IMR-90 (cell line): ENCODE measurements at regions not wholly inside any gene's neighbourhood (a gene's known extent, or its start where the extent isn't known, plus 50 kb on each side); places are given as distances from the start of the nearest gene placed in this dataset.

Experiments used
- ATAC-seq: fragments of 200-7000 bp; cut with Tn5 transposase; 2 replicates; pipeline ENCODE4 v1.9.1; 2020; ENCODE audit warnings: low read depth, mild to moderate bottlenecking, moderate library complexity
- BruUV-seq: library from RNA; stranded (reverse); fragments of 400-500 nt; replicated peaks from 2 replicates; lab custom pipeline; 2021; lab: Mats Ljungman, UMichigan
- CTCF ChIA-PET: fragments of 300-600 bp; formaldehyde crosslinking; extraction: SDS; loops from one replicate; lab custom pipeline; 2021; ENCODE audit warnings: antibody characterized with exemption; lab: Yijun Ruan, JAX
- POLR2A ChIA-PET: fragments of 300-600 bp; sonication (Branson Sonifier 250); formaldehyde crosslinking; loops from one replicate; lab custom pipeline; 2022; ENCODE audit warnings: antibody characterized with exemption; ENCODE audit not compliant: unreplicated experiment; lab: Charles Lee
- DNase-seq: peaks from one replicate; pipeline ENCODE4 v3.0.0; 2013
- H2AFZ ChIP-seq: replicated peaks from 2 replicates; pipeline ENCODE3; 2013; ENCODE audit warnings: low read length, mild to moderate bottlenecking; ENCODE audit not compliant: poor library complexity
- H2AK5ac ChIP-seq: 2 replicates; pipeline ENCODE4 v1.6.1; 2013; ENCODE audit warnings: low read depth, low read length, inconsistent platforms
- H2AK9ac ChIP-seq: replicated peaks from 2 replicates; pipeline ENCODE3; 2013; ENCODE audit warnings: mild to moderate bottlenecking, low read depth, low read length, moderate library complexity; ENCODE audit not compliant: poor library complexity
- H2BK120ac ChIP-seq: 2 replicates; pipeline ENCODE4 v1.6.1; 2013; ENCODE audit warnings: low read depth, low read length, inconsistent platforms
- H2BK15ac ChIP-seq: 3 replicates; pipeline ENCODE4 v1.6.1; 2013; ENCODE audit warnings: low read depth, low read length, inconsistent platforms
- H2BK20ac ChIP-seq: 2 replicates; pipeline ENCODE4 v1.6.1; 2013; ENCODE audit warnings: low read depth, mild to moderate bottlenecking, inconsistent platforms, low read length, moderate library complexity
- H2BK5ac ChIP-seq: 2 replicates; pipeline ENCODE4 v1.6.1; 2013; ENCODE audit warnings: mild to moderate bottlenecking, low read depth, low read length, inconsistent platforms; ENCODE audit not compliant: poor library complexity, severe bottlenecking
- H3K14ac ChIP-seq: replicated peaks from 2 replicates; pipeline ENCODE4 v1.6.1; 2013; ENCODE audit warnings: low read depth, low read length, inconsistent platforms
- H3K18ac ChIP-seq: 2 replicates; pipeline ENCODE4 v1.6.1; 2013; ENCODE audit warnings: low read depth, low read length, control low read depth
- H3K23ac ChIP-seq: 2 replicates; pipeline ENCODE4 v1.6.1; 2013; ENCODE audit warnings: low read depth, low read length, inconsistent platforms
- H3K27ac ChIP-seq: 2 replicates; pipeline ENCODE4 v1.5.1; 2013; ENCODE audit warnings: mild to moderate bottlenecking, control low read depth, low read length; ENCODE audit not compliant: insufficient read depth
- H3K27me3 ChIP-seq: 2 replicates; pipeline ENCODE4 v1.6.1; 2013; ENCODE audit warnings: low read length; ENCODE audit not compliant: control insufficient read depth, insufficient read depth
- H3K36me3 ChIP-seq: 2 replicates; pipeline ENCODE4 v1.6.1; 2013; ENCODE audit warnings: low read length, mixed read lengths; ENCODE audit not compliant: control insufficient read depth, insufficient read depth
- H3K4ac ChIP-seq: 2 replicates; pipeline ENCODE4 v1.6.1; 2013; ENCODE audit warnings: low read depth, low read length, inconsistent platforms
- H3K4me1 ChIP-seq: 2 replicates; pipeline ENCODE4 v1.6.1; 2013; ENCODE audit warnings: low read length, mixed read lengths; ENCODE audit not compliant: control insufficient read depth, insufficient read depth
- H3K4me2 ChIP-seq: 2 replicates; pipeline ENCODE4 v1.6.1; 2013; ENCODE audit warnings: low read depth, mild to moderate bottlenecking, control low read depth, low read length, moderate library complexity
- H3K4me3 ChIP-seq: 2 replicates; pipeline ENCODE4 v1.5.1; 2013; ENCODE audit warnings: low read depth, mild to moderate bottlenecking, control low read depth, low read length, moderate library complexity; ENCODE audit not compliant: insufficient read depth
- H3K56ac ChIP-seq: 2 replicates; pipeline ENCODE4 v1.6.1; 2013; ENCODE audit warnings: low read length, inconsistent platforms; ENCODE audit not compliant: insufficient read depth; ENCODE audit errors: extremely low read depth
- H3K79me1 ChIP-seq, 2 experiments: 2 replicates each; pipeline ENCODE4 v1.6.1; 2013; ENCODE audit warnings: low read length in 2 of 2, inconsistent platforms in 1 of 2, low read depth in 1 of 2
- H3K9ac ChIP-seq: 2 replicates; pipeline ENCODE4 v1.6.1; 2013; ENCODE audit warnings: low read depth, low read length, control low read depth
- H3K9me1 ChIP-seq: 2 replicates; pipeline ENCODE4 v1.6.1; 2013; ENCODE audit warnings: low read length, inconsistent platforms; ENCODE audit not compliant: insufficient read depth
- H3K9me3 ChIP-seq: 2 replicates; pipeline ENCODE4 v1.6.1; 2013; ENCODE audit warnings: low read length; ENCODE audit not compliant: control insufficient read depth, insufficient read depth
- H4K20me1 ChIP-seq: 2 replicates; pipeline ENCODE4 v1.6.1; 2013; ENCODE audit warnings: low read length, inconsistent platforms; ENCODE audit not compliant: insufficient read depth
- H4K5ac ChIP-seq: 2 replicates; pipeline ENCODE4 v1.6.1; 2013; ENCODE audit warnings: mild to moderate bottlenecking, low read depth, low read length, control low read depth
- H4K8ac ChIP-seq, 2 experiments: 2 replicates each; pipeline ENCODE4 v1.6.1; 2013; ENCODE audit warnings: low read depth in 2 of 2, low read length in 2 of 2, control low read depth in 1 of 2, inconsistent platforms in 1 of 2
- H4K91ac ChIP-seq: 2 replicates; pipeline ENCODE4 v1.6.1; 2013; ENCODE audit warnings: low read depth, low read length, inconsistent platforms; ENCODE audit not compliant: insufficient read depth
- BHLHE40 ChIP-seq: fragments of 150-350 bp; IDR thresholded peaks from 2 replicates; pipeline ENCODE4 v1.6.1; 2016; ENCODE audit warnings: mild to moderate bottlenecking, low read depth, low read length
- CEBPB ChIP-seq: IDR thresholded peaks from 2 replicates; pipeline ENCODE4 v1.6.1; 2012; ENCODE audit warnings: low read depth, low read length, improper control_type of control experiment
- CHD1 ChIP-seq: IDR thresholded peaks from 2 replicates; pipeline ENCODE4 v1.6.1; 2012; ENCODE audit warnings: low read depth, low read length, improper control_type of control experiment
- CTCF ChIP-seq: conservative IDR thresholded peaks from 2 replicates; pipeline ENCODE4 v1.5.1; 2012; ENCODE audit warnings: mild to moderate bottlenecking, low read depth, low read length, improper control_type of control experiment
- ELK1 ChIP-seq: fragments of 150-350 bp; IDR thresholded peaks from 2 replicates; pipeline ENCODE4 v1.6.1; 2016; ENCODE audit warnings: low read depth, mild to moderate bottlenecking, low read length, moderate library complexity, borderline replicate concordance
- FOS ChIP-seq: fragments of 150-350 bp; IDR thresholded peaks from 2 replicates; pipeline ENCODE4 v1.6.1; 2016; ENCODE audit warnings: low read depth, low read length
- MAFK ChIP-seq: IDR thresholded peaks from 2 replicates; pipeline ENCODE4 v1.6.1; 2012; ENCODE audit warnings: low read depth, low read length, improper control_type of control experiment
- MAZ ChIP-seq: IDR thresholded peaks from 2 replicates; pipeline ENCODE4 v1.6.1; 2012; ENCODE audit warnings: low read depth, mild to moderate bottlenecking, low read length, improper control_type of control experiment, moderate library complexity, borderline replicate concordance
- MXI1 ChIP-seq: IDR thresholded peaks from 2 replicates; pipeline ENCODE4 v1.6.1; 2012; ENCODE audit warnings: low read depth, mild to moderate bottlenecking, low read length, moderate library complexity, borderline replicate concordance
- NFE2L2 ChIP-seq: fragments of 150-350 bp; IDR thresholded peaks from 2 replicates; pipeline ENCODE4 v1.6.1; 2016; ENCODE audit warnings: low read depth, mild to moderate bottlenecking, low read length
- POLR2A ChIP-seq: IDR thresholded peaks from 2 replicates; pipeline ENCODE4 v1.6.1; 2012; ENCODE audit warnings: mild to moderate bottlenecking, low read depth, low read length
- RAD21 ChIP-seq: IDR thresholded peaks from 2 replicates; pipeline ENCODE4 v1.6.1; 2012; ENCODE audit warnings: low read length, improper control_type of control experiment
- RCOR1 ChIP-seq: IDR thresholded peaks from 2 replicates; pipeline ENCODE4 v1.6.1; 2012; ENCODE audit warnings: mild to moderate bottlenecking, low read length, improper control_type of control experiment; ENCODE audit not compliant: insufficient replicate concordance
- RFX5 ChIP-seq: IDR thresholded peaks from 2 replicates; pipeline ENCODE4 v1.8.0; 2012; ENCODE audit warnings: low read depth, mild to moderate bottlenecking, low read length, moderate library complexity
- SMC3 ChIP-seq: fragments of 150-350 bp; IDR thresholded peaks from 2 replicates; pipeline ENCODE4 v1.6.1; 2016; ENCODE audit warnings: low read depth, mild to moderate bottlenecking, antibody characterized with exemption, low read length, moderate library complexity
- USF2 ChIP-seq: fragments of 150-350 bp; IDR thresholded peaks from 2 replicates; pipeline ENCODE4 v1.6.1; 2017; ENCODE audit warnings: mild to moderate bottlenecking, antibody characterized with exemption, low read length, low read depth
- WGBS, 2 experiments: methylation state at CpG; one replicate each; pipeline versions ENCODE4 v1.1.5 to v1.1.7; 2013; ENCODE audit warnings: missing lambda C conversion rate in 2 of 2; ENCODE audit not compliant: insufficient read length in 1 of 2; ENCODE audit errors: extremely low coverage in 2 of 2; 5-methylcytosine and 5-hydroxymethylcytosine counted together
- dilution Hi-C: fragments of 300-500 bp; cut with HindIII; formaldehyde crosslinking; loops from one replicate; pipeline ENCODE4 v1.14.3; 2018; ENCODE audit warnings: low sequenced_read_pairs; ENCODE audit not compliant: unreplicated experiment
- in situ Hi-C: fragments of 300-500 bp; cut with MboI; formaldehyde crosslinking; loops from 3 replicates; pipeline ENCODE4 v1.14.3; 2019; ENCODE audit warnings: low sequenced_read_pairs, inconsistent platforms, mixed read lengths
- intact Hi-C: fragments of 100-400 bp; cut with micrococcal nuclease; formaldehyde crosslinking; loops from 2 replicates; pipeline ENCODE4 v1.10.0; 2022

- Histone ChIP-seq H2BK5ac (no peak overlapping the region), H3K27ac (no peak overlapping the region), H2AK9ac (no peak overlapping the region), H3K9me3 (no peaks in the 10 kb centered on the region), H3K23ac (no peak overlapping the region), H2AK5ac (no peak overlapping the region), H3K56ac (no peak overlapping the region), H3K9ac (no peak overlapping the region), H3K79me1 (no peaks in the 10 kb centered on the region; a peak in 1 of 4 replicates), H4K20me1 (no peaks in the 10 kb centered on the region), H3K27me3 (no peaks in the 10 kb centered on the region), H3K4me2 (no peak overlapping the region), H3K4ac (no peak overlapping the region), H2BK20ac (no peak overlapping the region), H3K4me1 (no peaks in the 10 kb centered on the region), H4K91ac (no peak overlapping the region), H4K8ac (no peak overlapping the region), H2BK15ac (no peak overlapping the region), H4K5ac (no peak overlapping the region), H2AFZ (no peak overlapping the region), H3K18ac (no peak overlapping the region), H3K9me1 (no peaks in the 10 kb centered on the region), H2BK120ac (no peak overlapping the region), H3K4me3 (no peak overlapping the region), H3K36me3 (no peaks in the 10 kb centered on the region), H3K14ac (no peak overlapping the region)
- no TSS peak for BruUV-seq
- TF ChIP-seq CEBPB = no peak
- TF ChIP-seq CTCF = no peak
- no peak for TF ChIP-seq MXI1
- no peak for TF ChIP-seq ELK1
- no peak for TF ChIP-seq BHLHE40
- TF ChIP-seq MAZ = no peak
- no peak for TF ChIP-seq NFE2L2
- no peak for TF ChIP-seq RAD21
- TF ChIP-seq RCOR1 = no peak
- no peak for TF ChIP-seq USF2
- TF ChIP-seq RFX5 = no peak
- no peak for TF ChIP-seq POLR2A
- no peak for TF ChIP-seq CHD1
- no peak for TF ChIP-seq SMC3
- TF ChIP-seq FOS = no peak
- no peak for TF ChIP-seq MAFK
- ChIA-PET CTCF (no interaction called here), POLR2A (no interaction called here)
- dilution Hi-C loops (no loop called here), in situ Hi-C loops (no loop called here), intact Hi-C loops (no loop called here)
- no peak for DNase-seq
- no CpG with 5 or more reads among the region's 1 CpG for WGBS, 2 experiments
- no peak for ATAC-seq
Measured at GRCh38 chr4:125440814-125441213, 126.1 kb downstream of the FAT4 start.
